CD14-positive monocyte (primary cell): ENCODE measurements at regions not wholly inside any gene's neighbourhood (a gene's known extent, or its start where the extent isn't known, plus 50 kb on each side); places are given as distances from the start of the nearest gene placed in this dataset.

Experiments used
- DNase-seq, 3 donors: peaks; one replicate each; pipeline ENCODE4 v3.0.0-alpha.2; 2011 to 2022
- H2AFZ ChIP-seq: 2 replicates; pipeline ENCODE4 v1.6.0; 2012; ENCODE audit warnings: mild to moderate bottlenecking, low read depth, low read length, inconsistent platforms; ENCODE audit not compliant: insufficient read depth, poor library complexity, severe bottlenecking
- H3K27ac ChIP-seq, 2 donors: 1 replicate in 1 of 2; 2 replicates in 1 of 2; pipeline ENCODE4 v1.5.1; 2012 to 2013; ENCODE audit warnings: low read length in 2 of 2, control low read depth in 1 of 2, inconsistent platforms in 1 of 2, low read depth in 1 of 2, mild to moderate bottlenecking in 1 of 2
- H3K27me3 ChIP-seq, 2 donors: one replicate each; pipeline versions ENCODE4 v1.6.0 to v1.6.1; 2011 to 2013; ENCODE audit warnings: low read length in 2 of 2; ENCODE audit not compliant: control insufficient read depth in 2 of 2, insufficient read depth in 2 of 2
- H3K36me3 ChIP-seq, 2 donors: replicated peaks in 1 of 2; 1 replicate in 1 of 2; 2 replicates in 1 of 2; pipeline versions ENCODE4 v1.5.1 to v1.6.1; 2012 to 2013; ENCODE audit warnings: low read length in 2 of 2, control low read depth in 1 of 2, inconsistent platforms in 1 of 2, mild to moderate bottlenecking in 1 of 2; ENCODE audit not compliant: insufficient read depth in 2 of 2, control insufficient read depth in 1 of 2
- H3K4me1 ChIP-seq, 2 donors: 1 replicate in 1 of 2; 2 replicates in 1 of 2; pipeline versions ENCODE4 v1.5.1 to v1.6.1; 2012 to 2013; ENCODE audit warnings: low read length in 2 of 2, control low read depth in 1 of 2, inconsistent platforms in 1 of 2, mild to moderate bottlenecking in 1 of 2, moderate library complexity in 1 of 2; ENCODE audit not compliant: insufficient read depth in 2 of 2, control insufficient read depth in 1 of 2
- H3K4me2 ChIP-seq: replicated peaks from 2 replicates; pipeline ENCODE3; 2012; ENCODE audit warnings: low read length, moderate library complexity, mild to moderate bottlenecking; ENCODE audit not compliant: poor library complexity, severe bottlenecking; ENCODE audit errors: extremely low read depth
- H3K4me3 ChIP-seq, 3 experiments: fragments of 200-600 bp in 1 of 3; sonication (generic) in 1 of 3; replicated peaks in 1 of 3; 1 replicate in 2 of 3; 2 replicates in 1 of 3; pipeline ENCODE4 v1.5.1; 2011 to 2013; ENCODE audit warnings: low read length in 3 of 3, mild to moderate bottlenecking in 3 of 3, control low read depth in 2 of 3, low read depth in 2 of 3, inconsistent platforms in 1 of 3, moderate library complexity in 1 of 3
- H3K79me2 ChIP-seq: 2 replicates; pipeline ENCODE4 v1.6.0; 2012; ENCODE audit warnings: mild to moderate bottlenecking, control low read depth, inconsistent platforms, low read length, moderate library complexity; ENCODE audit not compliant: insufficient read depth
- H3K9ac ChIP-seq: 2 replicates; pipeline ENCODE4 v1.6.0; 2017; ENCODE audit warnings: low read length, mild to moderate bottlenecking; ENCODE audit not compliant: insufficient read depth, poor library complexity, severe bottlenecking
- H3K9me3 ChIP-seq, 2 donors: replicated peaks in 1 of 2; 1 replicate in 1 of 2; 2 replicates in 1 of 2; pipeline versions ENCODE4 v1.5.1 to v1.6.1; 2012 to 2013; ENCODE audit warnings: low read length in 2 of 2, control low read depth in 1 of 2; ENCODE audit not compliant: control insufficient read depth in 1 of 2, insufficient read depth in 1 of 2
- H4K20me1 ChIP-seq: 2 replicates; pipeline ENCODE4 v1.6.0; 2012; ENCODE audit warnings: mild to moderate bottlenecking, low read length, control low read depth, moderate library complexity; ENCODE audit not compliant: insufficient read depth
- H3K27ac Mint-ChIP-seq, 7 donors: one replicate each; pipeline ENCODE4 v1.8.0; 2020; ENCODE audit warnings: mild to moderate bottlenecking in 7 of 7, mixed read lengths in 7 of 7, moderate library complexity in 6 of 7, inconsistent platforms in 2 of 7
- H3K27me3 Mint-ChIP-seq, 3 donors: one replicate each; pipeline ENCODE4 v1.8.0; 2021 to 2022; ENCODE audit warnings: low read depth in 3 of 3, mild to moderate bottlenecking in 3 of 3, mixed read lengths in 3 of 3, moderate library complexity in 3 of 3, inconsistent platforms in 1 of 3
- H3K36me3 Mint-ChIP-seq, 2 donors: one replicate each; pipeline ENCODE4 v1.8.0; 2020; ENCODE audit warnings: mixed read lengths in 2 of 2, inconsistent platforms in 1 of 2, mild to moderate bottlenecking in 1 of 2
- H3K4me1 Mint-ChIP-seq: one replicate; pipeline ENCODE4 v1.8.0; 2020; ENCODE audit warnings: mild to moderate bottlenecking, mixed read lengths
- H3K4me3 Mint-ChIP-seq, 2 donors: one replicate each; pipeline ENCODE4 v1.8.0; 2020; ENCODE audit warnings: mild to moderate bottlenecking in 2 of 2, mixed read lengths in 2 of 2, moderate library complexity in 1 of 2
- H3K9me3 Mint-ChIP-seq, 7 donors: one replicate each; pipeline ENCODE4 v1.8.0; 2020 to 2022; ENCODE audit warnings: mixed read lengths in 7 of 7, mild to moderate bottlenecking in 6 of 7, moderate library complexity in 6 of 7, inconsistent platforms in 2 of 7
- CTCF ChIP-seq: fragments of 200-600 bp; IDR thresholded peaks from one replicate; pipeline ENCODE4 v1.8.0; 2022; ENCODE audit warnings: antibody characterized with exemption, mild to moderate bottlenecking
- WGBS: methylation state at CpG from one replicate; pipeline ENCODE4 v1.1.5; 2013; ENCODE audit warnings: missing lambda C conversion rate; ENCODE audit not compliant: insufficient coverage; 5-methylcytosine and 5-hydroxymethylcytosine counted together
- intact Hi-C, 2 donors: fragments of 100-400 bp; cut with micrococcal nuclease; formaldehyde crosslinking; loops; one replicate each; pipeline versions ENCODE4 v1.15.0 to v1.15.1; 2023

GRCh38 chr2:155871940-155872339, 460.6 kb downstream of the NR4A2 start:
- WGBS, result no CpG with 5 or more reads among the region's 4 CpGs

GRCh38 chr2:155867564-155867963, 465.0 kb downstream of the NR4A2 start:
- Histone ChIP-seq H4K20me1 (no peaks in the 10 kb centered on the region), H3K9me3 (no peaks in the 10 kb centered on the region), H3K27me3 (no peaks in the 10 kb centered on the region), H3K4me3 (no peak overlapping the region), H3K27ac (no peak overlapping the region), H3K4me1 (no peaks in the 10 kb centered on the region), H3K4me2 (no peak overlapping the region), H3K79me2 (no peaks in the 10 kb centered on the region), H3K36me3 (no peaks in the 10 kb centered on the region), H2AFZ (no peak overlapping the region), H3K9ac (no peak overlapping the region)
- intact Hi-C loops, result no loop called here
- TF ChIP-seq CTCF, result no peak
- no peak overlapping the region for H3K4me3 Mint-ChIP-seq
- no CpG with 5 or more reads among the region's 3 CpGs for WGBS
- no peaks in the 10 kb centered on the region for H3K27me3 Mint-ChIP-seq
- peaks cover 0 to 2% (median 0%) of the 10 kb centered on the region in 7 donors for H3K9me3 Mint-ChIP-seq
- no peak for DNase-seq
- no peaks in the 10 kb centered on the region for H3K4me1 Mint-ChIP-seq
- H3K36me3 Mint-ChIP-seq, result no peaks in the 10 kb centered on the region
- H3K27ac Mint-ChIP-seq, result no peak overlapping the region

More at GRCh38 chr2:155871940-155872339, 460.6 kb downstream of the NR4A2 start:
- H3K79me2 ChIP-seq, result no peaks in the 10 kb centered on the region
- no peak for TF ChIP-seq CTCF
- H3K36me3 ChIP-seq, result no peaks in the 10 kb centered on the region
- no peak overlapping the region for H2AFZ ChIP-seq
- no peaks in the 10 kb centered on the region for H3K27me3 ChIP-seq
- Mint-ChIP-seq H3K4me3 (no peak overlapping the region), H3K9me3 (peaks cover 2 to 28% (median 17%) of the 10 kb centered on the region in 7 donors), H3K27ac (no peak overlapping the region), H3K36me3 (no peaks in the 10 kb centered on the region), H3K4me1 (no peaks in the 10 kb centered on the region), H3K27me3 (peaks cover 0 to 4% (median 0%) of the 10 kb centered on the region in 3 donors)
- H3K9ac ChIP-seq, result no peak overlapping the region
- intact Hi-C loops, result no loop called here
- no peak for DNase-seq
- H3K9me3 ChIP-seq, result peaks cover 7 to 18% of the 10 kb centered on the region in 2 donors
- no peaks in the 10 kb centered on the region for H3K4me1 ChIP-seq
- H3K4me2 ChIP-seq, result no peak overlapping the region
- H4K20me1 ChIP-seq, result no peaks in the 10 kb centered on the region
- H3K27ac ChIP-seq, result no peak overlapping the region
- no peak overlapping the region for H3K4me3 ChIP-seq
